ENCODE measurements at regions not wholly inside any gene's neighbourhood (a gene's known extent, or its start where the extent isn't known, plus 50 kb on each side); places are given as distances from the start of the nearest gene placed in this dataset.
"Not testable (repeated sequence)": the region's sequence is repeated elsewhere in the genome, so short reads cannot be mapped to it uniquely, and the experiment has no call there.

- peak overlapping the region; percentile 25 for H3K4me3 Mint-ChIP-seq
- H3K36me3 Mint-ChIP-seq: no peaks in the 10 kb centered on the region
- H3K27me3 Mint-ChIP-seq: no peaks in the 10 kb centered on the region
- peak overlapping the region; percentile 88 for H3K27ac Mint-ChIP-seq
- peaks cover 58% of the 10 kb centered on the region for H3K4me1 Mint-ChIP-seq
- no peaks in the 10 kb centered on the region for H3K9me3 Mint-ChIP-seq
- no peak for ATAC-seq
These were observed 204.2 kb downstream of the BCAS1 start for GRCh38 chr20:53865901-53866793.

DNA sequence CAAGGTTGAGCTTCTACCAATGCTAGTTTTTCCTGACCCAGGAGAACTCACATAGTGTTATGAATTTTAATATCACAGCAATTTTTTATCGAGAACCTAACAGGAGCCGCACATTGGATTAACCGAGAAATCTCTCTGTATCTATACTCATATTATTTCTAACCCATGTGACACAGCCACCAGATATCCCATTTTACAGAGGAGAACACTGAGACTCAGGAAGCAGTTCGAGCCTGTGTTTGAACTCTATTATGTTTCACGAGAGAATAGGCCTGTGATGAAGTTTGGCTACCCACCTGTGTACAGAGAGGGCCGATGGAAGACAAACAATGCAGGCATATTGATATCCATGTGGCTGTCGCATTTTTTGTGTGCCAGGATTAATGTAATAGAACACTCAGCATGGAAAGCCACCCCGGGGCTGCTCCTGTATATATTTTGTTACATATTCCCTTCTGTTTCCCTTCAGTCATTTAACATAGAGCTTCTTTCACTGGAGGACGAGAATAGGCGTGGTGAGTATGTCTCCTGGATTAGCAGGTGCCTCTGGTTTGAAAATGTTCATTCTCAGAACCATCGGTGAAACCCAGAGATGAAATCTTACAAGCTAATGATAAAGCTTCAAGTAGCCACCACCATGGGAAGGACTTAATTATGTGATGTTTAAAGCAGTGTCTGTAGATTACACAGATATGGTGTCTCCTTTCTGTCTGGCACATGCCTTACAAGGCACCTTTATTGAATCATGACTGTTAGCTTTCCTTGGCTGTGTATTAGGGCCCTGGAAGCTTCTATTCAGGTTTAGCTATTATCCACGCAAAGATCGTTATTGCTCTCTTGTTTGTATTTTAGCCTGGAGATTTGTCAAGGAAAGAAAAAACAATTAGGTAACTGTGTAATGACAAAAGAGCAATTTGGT lies 205.4 kb downstream of the BCAS1 start:
- H3K9me3 Mint-ChIP-seq, ATAC-seq, H3K27me3 Mint-ChIP-seq, H3K36me3 Mint-ChIP-seq, H3K4me3 Mint-ChIP-seq: not testable (repeated sequence)
- Mint-ChIP-seq H3K4me1 (peaks cover 58% of the 10 kb centered on the region), H3K27ac (peak overlapping the region; percentile 88)

GRCh38 chr20:53863923-53864641 lies 206.3 kb downstream of the BCAS1 start:
- H3K27me3 Mint-ChIP-seq, H3K27ac Mint-ChIP-seq, H3K9me3 Mint-ChIP-seq, ATAC-seq, H3K36me3 Mint-ChIP-seq, H3K4me3 Mint-ChIP-seq: not testable (repeated sequence)
- H3K4me1 Mint-ChIP-seq: peaks cover 50% of the 10 kb centered on the region

- H3K4me3 Mint-ChIP-seq, H3K27ac Mint-ChIP-seq, H3K27me3 Mint-ChIP-seq, H3K36me3 Mint-ChIP-seq, H3K9me3 Mint-ChIP-seq, ATAC-seq: not testable (repeated sequence)
- peaks cover 48% of the 10 kb centered on the region for H3K4me1 Mint-ChIP-seq
These were observed 206.9 kb downstream of the BCAS1 start for GRCh38 chr20:53863535-53863922.

- not testable (repeated sequence) for H3K27me3 Mint-ChIP-seq, ATAC-seq, H3K4me3 Mint-ChIP-seq, H3K36me3 Mint-ChIP-seq, H3K9me3 Mint-ChIP-seq
- H3K27ac Mint-ChIP-seq: peak overlapping the region; percentile 42
- H3K4me1 Mint-ChIP-seq: peaks cover 46% of the 10 kb centered on the region
These were observed 207.4 kb downstream of the BCAS1 start for GRCh38 chr20:53863039-53863438.

GRCh38 chr20:53862490-53862889 lies 207.9 kb downstream of the BCAS1 start:
- H3K36me3 Mint-ChIP-seq, ATAC-seq, H3K4me3 Mint-ChIP-seq, H3K9me3 Mint-ChIP-seq, H3K27me3 Mint-ChIP-seq: not testable (repeated sequence)
- H3K4me1 Mint-ChIP-seq: peaks cover 41% of the 10 kb centered on the region
- H3K27ac Mint-ChIP-seq: peak overlapping the region; percentile 42

DNA sequence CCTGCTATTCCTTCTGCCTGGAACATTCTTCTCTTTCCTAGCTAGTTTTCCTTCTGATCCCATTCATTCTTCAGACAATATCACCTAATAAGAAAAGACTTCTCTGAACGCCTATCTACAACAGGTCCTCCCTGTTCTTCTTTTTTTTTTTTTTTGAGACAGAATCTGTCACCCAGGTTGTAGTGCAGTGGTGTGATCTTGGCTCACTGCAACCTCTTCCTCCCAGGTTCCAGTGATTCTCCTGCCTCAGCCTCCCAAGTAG lies 208.3 kb downstream of the BCAS1 start:
- Mint-ChIP-seq H3K27ac (peak overlapping the region; percentile 42), H3K4me1 (peaks cover 36% of the 10 kb centered on the region)
- not testable (repeated sequence) for H3K36me3 Mint-ChIP-seq, H3K4me3 Mint-ChIP-seq, H3K27me3 Mint-ChIP-seq, H3K9me3 Mint-ChIP-seq, ATAC-seq

DNA sequence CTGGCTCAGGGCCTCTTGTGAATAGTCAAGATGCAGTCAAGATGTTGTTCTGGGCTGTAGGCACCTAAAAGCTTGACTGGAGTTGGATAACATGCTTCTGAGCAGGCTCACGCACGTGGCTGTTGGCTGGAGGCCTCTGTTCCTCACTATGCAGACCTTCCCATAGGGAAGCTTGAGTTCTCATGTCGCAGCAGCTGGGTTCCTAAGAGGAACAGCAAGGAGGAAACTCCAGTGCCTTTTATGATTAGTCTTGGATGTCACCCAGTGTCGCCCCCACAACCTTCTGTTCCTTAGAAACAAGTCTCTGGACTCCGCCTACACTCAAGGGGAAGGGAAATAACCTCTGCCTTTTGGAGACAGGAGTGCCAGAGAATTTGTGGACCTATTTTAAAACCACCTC lies 210.7 kb downstream of the BCAS1 start:
- Mint-ChIP-seq H3K27ac (no peak overlapping the region), H3K27me3 (no peaks in the 10 kb centered on the region), H3K4me1 (peaks cover 23% of the 10 kb centered on the region), H3K9me3 (no peaks in the 10 kb centered on the region), H3K36me3 (no peaks in the 10 kb centered on the region), H3K4me3 (no peak overlapping the region)
- ATAC-seq: no peak

- not testable (repeated sequence) for H3K4me3 Mint-ChIP-seq, H3K36me3 Mint-ChIP-seq, H3K9me3 Mint-ChIP-seq, ATAC-seq, H3K27ac Mint-ChIP-seq, H3K27me3 Mint-ChIP-seq
- H3K4me1 Mint-ChIP-seq: peaks cover 23% of the 10 kb centered on the region
These were observed 211.4 kb downstream of the BCAS1 start for GRCh38 chr20:53859009-53859408.

DNA sequence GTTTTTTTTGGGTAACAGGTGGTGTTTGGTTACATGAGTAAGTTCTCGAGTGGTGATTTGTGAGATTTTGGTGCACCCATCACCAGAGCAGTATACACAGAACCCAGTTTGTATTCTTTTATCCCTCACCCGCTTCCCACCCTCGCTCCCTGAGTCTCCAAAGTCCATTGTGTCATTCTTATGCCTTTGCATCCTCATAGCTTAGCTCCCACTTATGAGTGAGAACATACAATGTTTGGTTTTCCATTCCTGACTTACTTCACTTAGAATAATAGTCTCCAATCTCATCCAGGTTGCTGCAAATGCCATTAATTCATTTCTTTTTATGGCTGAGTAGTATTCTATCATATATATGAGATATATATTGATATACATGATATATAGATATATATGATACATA lies 211.9 kb downstream of the BCAS1 start:
- not testable (repeated sequence) for H3K27ac Mint-ChIP-seq, H3K4me3 Mint-ChIP-seq, ATAC-seq, H3K27me3 Mint-ChIP-seq, H3K9me3 Mint-ChIP-seq, H3K36me3 Mint-ChIP-seq
- peaks cover 23% of the 10 kb centered on the region for H3K4me1 Mint-ChIP-seq

GRCh38 chr20:53857723-53858236 lies 212.6 kb downstream of the BCAS1 start:
- ATAC-seq: no peak
- Mint-ChIP-seq H3K9me3 (no peaks in the 10 kb centered on the region), H3K4me1 (peaks cover 21% of the 10 kb centered on the region), H3K27ac (no peak overlapping the region), H3K4me3 (no peak overlapping the region), H3K27me3 (no peaks in the 10 kb centered on the region), H3K36me3 (no peaks in the 10 kb centered on the region)

GRCh38 chr20:53856300-53857295 lies 213.8 kb downstream of the BCAS1 start:
- peaks cover 11% of the 10 kb centered on the region for H3K4me1 Mint-ChIP-seq
- no peak for ATAC-seq
- no peaks in the 10 kb centered on the region for H3K27me3 Mint-ChIP-seq
- no peak overlapping the region for H3K4me3 Mint-ChIP-seq
- no peaks in the 10 kb centered on the region for H3K36me3 Mint-ChIP-seq
- no peaks in the 10 kb centered on the region for H3K9me3 Mint-ChIP-seq
- H3K27ac Mint-ChIP-seq: peak overlapping the region; percentile 55

- no peaks in the 10 kb centered on the region for H3K9me3 Mint-ChIP-seq
- H3K4me1 Mint-ChIP-seq: peaks cover 10% of the 10 kb centered on the region
- no peaks in the 10 kb centered on the region for H3K36me3 Mint-ChIP-seq
- no peak overlapping the region for H3K4me3 Mint-ChIP-seq
- H3K27ac Mint-ChIP-seq: peak overlapping the region; percentile 55
- H3K27me3 Mint-ChIP-seq: no peaks in the 10 kb centered on the region
- ATAC-seq: no peak
These were observed 214.7 kb downstream of the BCAS1 start for GRCh38 chr20:53855733-53856132.

DNA sequence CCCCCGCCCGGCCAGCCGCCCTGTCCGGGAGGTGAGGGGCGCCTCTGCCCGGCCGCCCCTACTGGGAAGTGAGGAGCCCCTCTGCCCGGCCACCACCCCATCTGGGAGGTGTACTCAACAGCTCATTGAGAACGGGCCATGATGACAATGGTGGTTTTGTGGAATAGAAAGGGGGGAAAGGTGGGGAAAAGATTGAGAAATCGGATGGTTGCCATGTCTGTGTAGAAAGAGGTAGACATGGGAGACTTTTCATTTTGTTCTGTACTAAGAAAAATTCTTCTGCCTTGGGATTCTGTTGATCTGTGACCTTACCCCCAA lies 215.8 kb downstream of the BCAS1 start:
- H3K27ac Mint-ChIP-seq, H3K4me3 Mint-ChIP-seq, H3K9me3 Mint-ChIP-seq, H3K36me3 Mint-ChIP-seq, H3K27me3 Mint-ChIP-seq, ATAC-seq: not testable (repeated sequence)
- H3K4me1 Mint-ChIP-seq: peaks cover 11% of the 10 kb centered on the region
